GM21526 (cell line): ENCODE measurements at regions not wholly inside any gene's neighbourhood (a gene's known extent, or its start where the extent isn't known, plus 50 kb on each side); places are given as distances from the start of the nearest gene placed in this dataset.

Experiments
- ATAC-seq: cut with Tn5 transposase; IDR thresholded peaks from one replicate; pipeline ENCODE4 v1.9.1; 2021; ENCODE audit warnings: moderate library complexity; ENCODE audit not compliant: unreplicated experiment, low FRiP score

- no peak for ATAC-seq
Observed at GRCh38 chr7:42625421-42625820, 286.4 kb downstream of the C7orf25 start.

- no peak for ATAC-seq
Observed at GRCh38 chr7:42624471-42624870, 287.4 kb downstream of the C7orf25 start.

GRCh38 chr7:42621543-42622219 is 290.2 kb downstream of the C7orf25 start:
- ATAC-seq, result no peak

- no peak for ATAC-seq
Observed at GRCh38 chr7:42618651-42619360, 293.1 kb downstream of the C7orf25 start.

- no peak for ATAC-seq
Observed at GRCh38 chr7:42617806-42618457, 293.9 kb downstream of the C7orf25 start.

GRCh38 chr7:42617071-42617765 is 294.7 kb downstream of the C7orf25 start:
- no peak for ATAC-seq

GRCh38 chr7:42614636-42615035 is 297.2 kb downstream of the C7orf25 start:
- ATAC-seq, result no peak

- ATAC-seq, result no peak
Observed at GRCh38 chr7:42611961-42612360, 299.9 kb downstream of the C7orf25 start.

- no peak for ATAC-seq
Observed at GRCh38 chr7:42611289-42611928, 300.5 kb downstream of the C7orf25 start.

- no peak for ATAC-seq
Observed at GRCh38 chr7:42606193-42606905, 305.5 kb downstream of the C7orf25 start.

GRCh38 chr7:42605406-42606192 is 306.3 kb downstream of the C7orf25 start:
- ATAC-seq, result no peak

- ATAC-seq, result no peak
Observed at GRCh38 chr7:42603496-42603895, 308.4 kb downstream of the C7orf25 start.

- no peak for ATAC-seq
Observed at GRCh38 chr7:42597300-42597699, 314.6 kb downstream of the C7orf25 start.

GRCh38 chr7:42596737-42597136 is 315.1 kb downstream of the C7orf25 start:
- ATAC-seq, result no peak

GRCh38 chr7:42593860-42594259 is 318.0 kb downstream of the C7orf25 start:
- no peak for ATAC-seq

GRCh38 chr7:42590771-42591310 is 321.0 kb downstream of the C7orf25 start:
- no peak for ATAC-seq

- no peak for ATAC-seq
Observed at GRCh38 chr7:42588876-42589275, 323.0 kb downstream of the C7orf25 start.

GRCh38 chr7:42587806-42588205 is 324.1 kb downstream of the C7orf25 start:
- ATAC-seq, result no peak

- ATAC-seq, result no peak
Observed at GRCh38 chr7:42580061-42580460, 331.8 kb downstream of the C7orf25 start.
